CD4-positive, alpha-beta T cell treated with Interleukin-17A for 4 hours (primary cell): ENCODE measurements at regions not wholly inside any gene's neighbourhood (a gene's known extent, or its start where the extent isn't known, plus 50 kb on each side); places are given as distances from the start of the nearest gene placed in this dataset.
"Not testable (repeated sequence)": the region's sequence is repeated elsewhere in the genome, so short reads cannot be mapped to it uniquely, and the experiment has no call there.

Experiments
- DNase-seq: peaks from one replicate; pipeline ENCODE4 v3.0.0-alpha.2; 2020; ENCODE audit warnings: mixed read lengths

DNA sequence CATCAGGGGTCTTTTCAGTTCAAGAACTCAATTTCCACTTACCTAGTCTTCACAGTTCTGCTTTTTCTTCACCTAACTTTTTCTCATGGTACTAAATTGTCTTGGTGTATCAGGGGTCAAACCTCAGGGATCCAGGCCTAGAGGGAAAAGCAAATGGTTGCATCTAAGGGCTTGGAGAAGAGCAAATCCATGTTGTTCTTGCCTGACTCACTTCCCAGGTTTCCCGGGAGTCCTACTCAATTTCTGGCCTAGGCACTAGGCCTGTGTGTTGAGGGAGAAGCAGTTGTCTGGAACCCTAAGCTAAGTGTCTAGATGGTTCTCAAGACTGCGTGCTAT, 191.9 kb upstream of the STK26 start:
- DNase-seq: no peak

DNA sequence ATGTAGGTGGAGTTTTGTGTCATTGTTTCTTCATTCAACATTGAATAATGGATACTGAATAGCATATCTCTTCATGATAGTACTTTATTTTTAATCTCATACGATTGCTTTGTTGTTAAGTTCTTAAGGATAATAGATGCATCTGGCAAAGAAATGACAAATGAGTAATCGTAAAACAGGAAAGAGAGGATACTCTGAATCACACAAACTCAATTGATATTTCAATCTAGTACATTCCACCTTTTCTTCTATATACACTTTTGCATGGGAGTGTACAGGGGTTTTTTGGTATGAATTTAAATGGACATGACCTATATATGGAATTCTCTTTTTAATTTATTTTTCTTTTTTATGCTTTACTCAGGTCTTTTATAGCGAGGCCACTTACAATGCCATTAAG, 186.9 kb upstream of the STK26 start:
- DNase-seq: no peak

DNA sequence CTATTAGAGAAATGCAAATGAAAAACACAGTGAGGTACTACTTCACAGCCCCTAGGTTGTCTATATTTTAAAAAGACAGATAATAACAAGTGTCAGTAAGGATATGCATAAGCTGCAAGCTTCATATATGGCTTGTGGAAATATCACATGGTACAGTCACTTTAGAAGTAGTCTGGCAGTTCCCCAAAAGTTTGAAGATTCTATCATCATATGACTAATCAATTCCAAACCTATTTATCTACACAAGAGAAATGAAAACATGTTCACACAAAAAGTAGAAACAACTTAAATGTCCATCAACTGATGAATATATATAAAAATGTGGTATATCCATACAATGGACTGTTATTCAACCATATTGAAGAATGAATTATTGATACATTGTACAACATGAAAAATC, 185.8 kb upstream of the STK26 start:
- no peak for DNase-seq

DNA sequence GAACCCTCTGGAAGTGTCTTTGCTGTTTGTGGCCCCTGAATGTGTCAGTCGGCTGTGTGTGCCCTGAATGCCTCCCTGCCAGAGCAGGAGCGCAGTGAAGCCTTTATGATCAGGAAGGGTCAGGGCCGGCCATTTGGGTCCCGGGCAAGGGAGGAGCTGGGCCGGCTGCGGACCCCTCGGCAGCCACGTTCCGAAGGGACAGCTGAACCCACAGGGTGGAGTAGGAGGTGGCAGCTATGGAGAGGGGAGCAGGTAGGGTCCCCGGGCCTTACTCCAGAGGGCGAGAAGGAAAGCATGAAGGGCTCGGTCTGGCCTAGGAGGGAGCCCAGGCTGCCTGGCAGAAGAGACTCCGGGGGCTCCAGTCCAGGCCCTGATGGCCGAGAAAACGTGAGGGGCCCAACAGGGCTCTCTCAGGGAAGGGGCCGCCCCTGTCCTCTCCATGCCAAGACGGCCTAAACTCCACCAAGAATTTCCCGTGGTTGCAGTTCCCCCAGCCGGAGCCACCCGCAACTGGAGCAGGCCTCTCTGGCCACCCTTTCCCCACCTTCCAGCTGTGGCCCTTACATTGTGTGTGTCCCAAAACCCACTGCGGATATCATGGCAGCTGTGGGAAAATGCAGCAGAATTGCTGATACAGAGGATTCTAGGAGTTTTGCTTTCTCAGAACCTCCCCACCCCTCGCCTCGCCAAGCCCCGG, 182.2 kb upstream of the STK26 start:
- DNase-seq: no peak

DNA sequence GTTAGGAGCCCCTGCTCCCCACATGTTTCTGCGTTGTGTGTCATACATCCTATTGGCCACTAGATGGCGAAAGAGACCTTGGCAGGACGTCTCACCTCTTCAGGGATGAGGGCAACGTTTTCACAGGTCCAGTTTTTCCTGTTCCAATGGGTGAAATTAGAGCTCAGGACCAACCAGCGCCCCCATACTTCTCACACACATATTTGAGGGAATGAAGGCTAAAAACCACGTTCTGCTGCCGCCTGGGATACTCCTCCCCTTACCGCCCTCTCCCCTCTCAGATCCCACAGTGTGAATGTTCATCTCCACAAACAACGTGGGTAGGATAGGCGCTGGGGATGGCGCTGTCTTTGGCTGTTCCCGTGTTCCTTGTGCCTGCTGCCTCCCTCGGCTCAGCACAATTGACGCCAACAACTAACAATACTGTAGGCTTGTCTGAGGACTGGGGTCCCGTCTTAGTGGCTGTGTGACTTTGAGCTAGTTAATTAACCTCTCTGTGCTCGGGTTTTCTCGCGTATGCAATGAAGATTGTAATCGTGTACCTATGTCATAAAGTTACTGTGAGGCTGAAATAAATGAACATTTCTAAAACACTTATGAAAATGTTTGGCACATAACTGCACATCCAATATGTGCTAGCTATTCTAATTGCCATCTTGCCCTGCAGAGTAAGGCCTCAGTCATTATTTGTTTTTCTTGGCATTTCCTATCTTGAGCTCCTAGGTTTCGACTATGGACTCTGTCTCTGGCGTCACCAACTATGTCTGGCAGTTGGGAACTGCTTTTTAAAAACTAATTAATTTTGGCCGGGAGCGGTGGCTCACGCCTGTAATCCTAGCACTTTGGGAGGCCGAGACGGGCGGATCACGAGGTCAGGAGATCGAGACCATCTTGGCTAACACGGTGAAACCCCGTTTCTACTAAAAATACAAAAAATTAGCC, 181.3 kb upstream of the STK26 start:
- peak; percentile 54 for DNase-seq

DNA sequence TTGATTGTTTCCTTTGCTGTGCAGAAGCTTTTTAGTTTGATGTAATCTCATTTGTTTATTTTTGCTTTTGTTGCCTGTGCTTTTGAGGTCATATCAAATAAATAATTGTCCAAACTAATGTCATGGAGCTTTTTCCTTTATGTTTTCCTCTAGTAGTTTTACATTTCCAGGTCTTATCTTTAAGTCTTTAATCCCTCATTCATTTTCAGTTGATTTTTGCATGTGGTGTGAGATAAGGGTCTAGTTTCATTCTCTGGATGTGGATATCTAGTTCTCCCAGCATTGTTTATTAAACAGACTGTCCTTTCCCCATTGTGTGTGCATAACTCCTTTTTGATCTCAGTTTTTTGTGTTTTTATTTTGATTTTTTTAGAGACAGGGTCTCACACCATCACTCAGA, 179.1 kb upstream of the STK26 start:
- no peak for DNase-seq

DNA sequence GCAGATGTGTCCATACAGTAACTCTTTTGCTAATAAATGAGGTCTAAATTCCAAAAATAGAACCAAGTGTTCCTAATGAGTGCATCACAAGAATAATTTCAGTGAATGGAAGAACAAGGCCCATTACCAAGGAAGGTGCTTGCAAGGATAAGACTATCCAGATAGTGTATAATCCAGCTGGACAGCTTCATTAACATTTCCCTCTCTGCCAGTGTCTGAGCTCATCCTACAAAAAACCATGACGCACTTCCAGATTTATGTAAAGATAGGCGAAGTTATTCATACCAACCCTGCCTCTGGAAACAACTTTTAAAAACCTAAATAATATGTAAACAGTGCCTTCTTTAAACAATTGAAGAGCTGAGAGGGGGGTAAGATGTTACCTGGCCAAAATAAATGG, 177.9 kb upstream of the STK26 start:
- no peak for DNase-seq

DNA sequence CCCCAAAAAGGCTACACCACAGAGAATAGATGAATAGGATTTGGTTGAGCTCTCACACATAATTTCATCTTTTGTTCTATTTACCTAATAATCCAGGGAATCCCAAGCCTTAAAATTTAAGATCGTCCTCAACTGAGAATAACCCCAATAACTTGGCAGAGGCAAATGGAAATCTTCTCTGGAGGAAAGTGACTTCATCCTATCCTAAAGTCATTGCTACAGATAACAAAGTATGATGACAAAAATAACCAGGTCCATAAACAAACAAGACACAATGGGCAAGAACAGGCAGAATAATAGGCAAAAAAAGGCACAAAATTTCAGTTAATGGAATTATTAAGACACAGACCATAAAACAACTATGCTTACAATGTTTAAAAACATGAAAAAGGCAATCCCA, 177.3 kb upstream of the STK26 start:
- DNase-seq: no peak

DNA sequence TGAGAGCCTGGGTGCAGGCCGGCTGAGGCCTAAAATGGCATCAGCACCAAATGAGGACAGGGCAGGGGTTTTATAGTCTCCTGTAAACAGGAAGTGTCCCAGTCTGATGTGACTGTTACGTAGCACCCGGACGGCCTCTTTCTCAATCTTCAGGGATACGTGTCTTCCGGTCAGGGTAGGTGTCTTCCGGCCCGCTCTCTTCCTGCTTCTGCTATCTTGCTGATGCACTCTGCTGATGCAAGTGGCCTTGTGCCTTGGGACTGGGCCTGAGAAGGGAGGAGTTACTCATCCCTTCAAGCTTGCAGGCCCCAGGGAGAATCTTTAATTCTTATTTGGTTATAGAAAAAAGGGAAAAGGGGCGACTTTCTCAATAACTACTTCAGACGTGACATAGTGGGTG, 172.1 kb upstream of the STK26 start:
- not testable (repeated sequence) for DNase-seq

DNA sequence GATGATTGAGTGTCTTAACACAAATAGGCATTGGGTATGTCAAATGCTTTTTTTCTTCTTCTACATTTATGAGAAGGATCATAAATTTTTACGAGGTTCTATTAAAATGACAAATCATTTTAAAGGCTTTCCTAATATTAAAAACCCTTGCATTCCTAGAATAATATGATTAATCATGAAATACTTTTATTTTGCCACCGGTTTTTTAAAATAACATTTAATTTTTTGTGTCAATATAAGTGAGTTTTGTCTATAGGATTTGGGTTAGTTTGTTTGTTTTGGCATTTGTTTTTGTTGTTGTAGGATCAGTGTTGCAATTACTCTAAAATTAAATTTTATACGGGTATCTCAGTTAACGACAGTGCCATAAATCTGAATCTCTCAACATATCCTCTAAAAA, 169.7 kb upstream of the STK26 start:
- DNase-seq: no peak

DNA sequence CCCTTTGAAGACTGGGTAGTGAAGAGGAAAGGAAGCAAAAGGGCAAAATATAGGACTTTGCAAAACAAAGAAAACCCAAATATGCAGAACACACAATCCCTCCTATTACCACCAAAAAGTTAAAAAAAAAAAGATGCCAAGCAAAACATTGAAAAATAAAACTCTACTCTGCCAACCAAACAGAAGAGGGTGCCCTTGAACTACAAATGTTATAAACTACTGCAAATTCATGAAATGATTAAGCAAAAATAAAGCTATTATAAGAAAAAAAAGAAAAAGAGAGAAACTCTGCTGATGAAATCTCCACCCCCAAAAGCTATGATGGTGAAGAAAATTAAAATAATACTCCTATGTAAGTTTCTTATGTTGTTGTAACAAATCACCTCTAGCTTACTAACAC, 168.5 kb upstream of the STK26 start:
- DNase-seq: no peak

DNA sequence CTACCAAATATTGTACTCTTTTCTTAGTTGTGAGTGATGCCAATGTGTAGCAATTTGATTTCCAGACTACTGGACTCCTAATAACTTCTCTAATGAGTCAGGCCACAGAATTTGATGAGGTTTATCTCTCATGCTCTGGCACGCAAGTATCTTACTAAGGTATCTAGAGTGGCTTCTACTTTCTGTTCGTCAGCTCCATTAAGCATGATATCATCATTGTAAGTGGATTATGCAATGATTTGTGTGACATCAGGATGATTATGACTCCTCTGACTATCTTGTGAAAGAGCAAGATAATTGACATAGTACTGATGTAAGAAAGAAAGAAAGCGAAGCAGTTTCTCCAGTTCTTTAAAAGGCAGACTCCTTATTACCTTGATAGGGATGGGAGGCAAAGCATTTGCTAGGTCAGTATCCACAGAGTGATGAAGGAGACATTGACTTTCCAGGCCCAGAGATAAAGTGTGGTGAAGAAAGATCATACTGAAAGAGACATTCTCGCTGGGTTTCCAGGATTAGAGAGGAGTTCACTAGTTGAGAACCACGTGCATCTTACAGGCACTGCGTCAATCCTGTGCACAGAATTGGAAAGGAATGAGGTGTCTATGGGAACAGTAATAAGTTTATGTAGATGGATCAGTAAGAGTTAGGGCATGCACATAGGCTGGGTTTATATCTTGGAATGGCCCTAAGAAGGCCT, 161.9 kb upstream of the STK26 start:
- DNase-seq: no peak

DNA sequence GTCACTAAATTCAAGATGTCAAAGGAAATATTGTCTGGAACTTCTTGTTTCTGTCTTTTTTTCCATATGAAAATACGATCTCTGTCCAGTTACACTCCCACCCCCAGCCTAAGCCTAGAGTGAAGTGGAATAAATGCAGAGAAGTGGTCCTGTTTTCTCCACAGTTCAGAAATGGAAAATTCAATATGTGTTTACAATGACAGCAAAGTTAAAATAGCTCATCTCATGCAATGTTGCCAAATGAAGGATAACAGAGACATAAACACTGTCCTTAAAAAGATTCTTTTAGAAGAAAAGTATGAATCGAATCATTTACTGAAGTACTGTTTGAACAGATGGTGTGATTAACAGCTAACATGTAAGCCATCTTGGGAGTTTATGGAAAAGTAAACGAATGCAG, 160.8 kb upstream of the STK26 start:
- no peak for DNase-seq

DNA sequence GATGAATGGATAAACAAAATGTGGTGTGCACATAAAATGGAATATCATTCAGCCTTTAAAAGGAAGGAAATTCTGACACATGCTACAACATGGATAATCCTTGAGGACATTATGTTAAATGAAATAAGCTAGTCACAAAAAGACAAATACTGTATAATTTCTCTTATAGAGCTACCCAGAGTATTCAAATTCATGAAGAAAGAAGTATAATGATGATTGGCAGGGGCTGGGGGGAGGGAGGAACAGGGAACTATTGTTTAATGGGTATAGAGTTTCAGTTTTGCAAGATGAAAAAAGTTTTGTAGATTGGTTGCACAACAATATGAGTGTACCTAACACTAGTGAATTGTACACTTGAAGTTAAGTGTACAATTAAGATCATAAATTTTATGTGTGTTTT, 153.9 kb upstream of the STK26 start:
- no peak for DNase-seq

DNA sequence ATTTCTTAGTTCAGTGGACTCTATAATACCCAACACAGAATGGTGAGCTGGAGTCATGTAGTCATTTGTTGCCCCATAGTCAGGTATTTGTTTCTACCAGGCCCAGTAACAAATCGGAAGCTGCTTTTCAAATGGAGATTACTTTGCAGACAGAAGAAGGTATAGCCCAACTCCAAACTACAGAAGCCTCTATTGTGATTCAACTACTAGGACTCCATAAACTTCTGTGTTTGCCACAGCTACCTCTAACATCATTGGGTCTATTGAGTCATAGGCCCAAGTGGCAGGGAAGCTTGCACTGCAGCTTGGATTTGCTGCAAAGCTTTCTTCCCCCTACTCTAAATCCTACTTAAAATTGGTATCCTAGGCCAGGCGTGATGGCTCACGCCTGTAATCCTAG, 148.8 kb upstream of the STK26 start:
- no peak for DNase-seq

DNA sequence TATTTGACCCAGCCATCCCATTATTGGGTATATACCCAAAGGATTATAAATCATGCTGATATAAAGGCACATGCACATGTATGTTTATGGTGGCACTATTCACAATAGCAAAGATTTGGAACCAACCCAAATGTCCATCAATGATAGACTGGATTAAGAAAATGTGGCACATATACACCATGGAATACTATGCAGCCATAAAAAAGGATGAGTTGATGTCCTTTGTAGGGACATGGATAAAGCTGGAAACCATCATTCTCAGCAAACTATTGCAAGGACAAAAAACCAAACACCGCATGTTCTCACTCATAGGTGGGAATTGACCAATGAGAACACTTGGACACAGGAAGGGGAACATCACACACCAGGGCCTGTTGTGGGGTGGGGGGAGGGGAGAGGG, 147.3 kb upstream of the STK26 start:
- DNase-seq: not testable (repeated sequence)

DNA sequence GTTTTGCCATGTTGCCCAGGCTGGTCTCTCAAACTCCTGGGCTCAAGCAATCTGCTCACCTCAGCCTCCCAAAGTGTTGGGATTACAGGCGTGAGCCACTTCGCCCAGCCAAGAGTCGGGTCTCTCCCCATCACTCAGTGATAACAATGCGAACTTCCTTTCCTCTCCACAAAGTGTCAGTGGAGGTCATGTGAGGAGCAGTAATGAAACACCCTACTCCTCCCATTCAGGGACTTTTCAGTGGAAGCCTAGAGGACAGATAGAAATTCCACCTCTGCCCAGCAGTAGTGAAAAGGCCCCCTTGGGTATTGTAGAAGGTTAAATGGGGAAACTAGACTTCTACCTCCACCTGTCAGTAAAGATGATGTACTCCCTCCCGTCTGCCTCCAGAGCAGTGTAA, 141.9 kb upstream of the STK26 start:
- no peak for DNase-seq

DNA sequence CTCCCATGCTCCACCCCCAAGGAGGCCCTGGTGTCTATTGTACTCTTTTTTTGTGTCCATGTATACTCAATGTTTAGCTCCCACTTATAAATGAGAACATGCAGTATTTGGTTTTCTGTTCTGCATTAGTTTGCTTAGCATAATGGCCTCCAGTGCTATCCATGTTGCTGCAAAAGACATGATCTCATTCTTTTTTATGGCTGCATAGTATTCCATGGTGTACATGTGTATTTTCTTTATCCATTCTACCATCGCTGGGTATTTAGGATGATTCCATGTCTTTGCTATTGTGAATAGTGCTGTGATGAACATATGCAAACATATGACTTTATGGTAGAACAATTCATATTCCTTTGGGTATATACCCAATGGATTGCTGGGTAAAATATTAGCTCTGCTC, 138.1 kb upstream of the STK26 start:
- not testable (repeated sequence) for DNase-seq

DNA sequence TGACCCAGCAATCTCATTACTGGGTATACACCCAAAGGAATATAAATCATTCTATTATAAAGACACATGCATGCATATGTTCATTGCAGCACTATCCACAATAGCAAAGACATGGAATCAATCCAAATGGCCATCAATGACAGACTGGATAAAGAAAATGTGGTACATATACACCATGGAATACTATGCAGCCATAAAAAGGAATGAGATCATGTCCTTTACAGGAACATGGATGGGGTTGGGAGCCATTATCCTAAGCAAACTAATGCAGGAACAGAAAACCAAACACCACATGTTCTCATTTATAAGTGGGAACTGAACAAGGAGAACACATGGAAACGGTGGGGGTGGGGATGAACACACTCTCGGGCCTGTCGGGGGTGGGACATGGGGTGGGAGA, 129.2 kb upstream of the STK26 start:
- DNase-seq: not testable (repeated sequence)

DNA sequence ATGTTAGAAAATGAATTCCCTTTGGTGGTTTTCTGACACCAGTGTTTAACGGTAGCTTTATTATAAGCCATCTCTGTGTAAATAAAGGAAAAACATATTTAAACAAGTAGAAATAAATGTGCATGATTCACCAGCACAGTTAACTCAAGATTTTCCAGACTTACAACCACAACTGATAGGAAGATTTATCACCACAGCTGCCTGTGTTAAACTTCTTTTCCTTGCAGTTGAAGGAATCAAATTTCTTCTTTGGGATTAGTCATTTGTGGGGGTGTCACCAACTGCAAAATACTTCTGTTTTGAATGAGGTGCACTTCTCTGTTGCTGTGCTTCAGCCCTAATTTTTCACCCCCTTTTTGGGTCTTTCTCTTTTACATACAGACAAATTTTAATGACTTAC, 128.1 kb upstream of the STK26 start:
- no peak for DNase-seq

DNA sequence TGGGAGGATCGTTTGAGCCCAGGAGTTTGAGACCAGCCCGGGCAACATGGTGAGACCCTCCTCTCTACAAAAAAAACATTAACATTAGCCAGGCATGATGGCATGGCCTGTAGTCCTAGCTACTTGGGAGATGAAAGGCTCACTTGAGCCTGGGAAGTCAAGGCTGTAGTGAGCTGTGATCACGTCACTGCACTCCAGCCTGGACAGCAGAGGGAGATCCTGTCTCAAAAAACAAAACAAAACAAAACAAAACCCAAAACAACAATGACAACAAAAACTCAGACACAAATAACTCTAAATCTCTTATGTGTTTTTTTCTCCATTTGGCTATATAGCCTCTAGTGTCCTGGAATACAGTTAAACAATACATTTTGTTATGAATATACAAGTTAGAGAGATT, 127.3 kb upstream of the STK26 start:
- DNase-seq: peak; percentile 5

DNA sequence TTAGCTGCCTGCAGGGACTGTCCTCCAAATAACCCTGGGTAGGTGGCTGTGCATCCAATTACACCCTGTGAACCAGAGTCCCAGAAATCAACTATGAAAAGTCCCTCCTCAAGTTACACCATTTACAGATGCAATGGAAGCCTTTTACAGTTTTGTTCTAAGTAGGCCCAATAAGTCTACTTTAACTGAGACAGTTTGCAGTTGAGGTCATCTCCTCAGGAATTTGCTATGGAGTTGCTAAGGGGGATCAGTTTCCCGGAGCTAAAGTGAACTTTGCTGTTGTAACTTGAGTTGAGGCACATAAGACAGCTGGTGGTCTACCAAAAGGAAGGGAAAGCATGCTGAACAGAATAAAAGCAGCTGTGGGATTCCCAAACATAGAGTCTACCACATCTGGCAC, 121.6 kb upstream of the STK26 start:
- no peak for DNase-seq

DNA sequence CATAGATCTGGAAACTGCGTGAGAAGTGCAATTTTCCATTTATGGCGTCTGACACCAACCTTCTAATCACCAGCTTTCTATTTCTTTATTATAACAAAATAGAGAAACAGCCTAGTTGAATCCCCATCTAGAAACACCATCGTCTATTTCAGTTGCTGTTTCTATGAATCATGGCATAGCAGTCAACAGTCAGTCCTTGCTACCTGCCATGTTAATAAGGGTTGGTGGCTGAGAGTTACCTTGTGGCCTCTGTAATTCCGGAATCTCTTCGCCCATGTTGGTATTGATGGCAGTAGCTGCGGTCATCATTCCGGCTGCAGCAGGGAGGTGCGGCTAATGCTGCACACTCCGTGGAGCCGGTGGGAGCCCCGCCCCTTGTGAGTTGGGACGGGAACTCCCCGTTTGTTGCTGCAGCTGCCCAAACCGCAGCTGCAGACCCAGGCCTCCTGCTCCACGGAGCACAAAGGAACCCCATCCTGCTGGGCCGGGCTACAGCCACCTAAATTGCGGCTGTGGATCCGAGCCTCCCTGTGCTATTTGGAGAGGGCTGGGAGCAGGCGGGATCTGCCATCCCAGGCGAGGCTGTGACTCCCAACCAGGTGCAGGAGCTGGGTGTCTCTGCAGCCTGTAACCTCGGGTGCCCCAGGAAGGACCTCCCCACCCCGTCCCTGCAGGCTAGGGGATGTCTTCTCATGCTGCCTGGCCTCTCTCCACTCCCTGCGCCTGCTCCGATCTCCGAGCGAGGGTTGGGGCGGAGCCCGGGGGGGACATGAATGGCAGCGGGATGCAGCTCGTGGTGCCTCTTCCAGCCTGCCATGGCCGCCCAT, 115.4 kb upstream of the STK26 start:
- no peak for DNase-seq
